GM23338 (cell line): ENCODE measurements at regions not wholly inside any gene's neighbourhood (a gene's known extent, or its start where the extent isn't known, plus 50 kb on each side); places are given as distances from the start of the nearest gene placed in this dataset.

Experiments used
- ATAC-seq: fragments of 200-7000 bp; cut with Tn5 transposase; 3 replicates; pipeline ENCODE4 v1.9.1; 2020
- DNase-seq: peaks from one replicate; pipeline ENCODE4 v3.0.0-alpha.2; 2015; ENCODE audit warnings: low spot score
- H2AFZ ChIP-seq: fragments of 200-600 bp; sonication (generic); 2 replicates; pipeline ENCODE4 v1.8.0; 2016; ENCODE audit warnings: antibody characterized with exemption, mild to moderate bottlenecking, moderate library complexity
- H3F3A ChIP-seq: fragments of 200-600 bp; sonication (generic); replicated peaks from 2 replicates; pipeline ENCODE4 v1.8.0; 2017; ENCODE audit warnings: antibody characterized with exemption, mixed run types, low read depth
- H3K27ac ChIP-seq: fragments of 200-600 bp; sonication (generic); 2 replicates; pipeline ENCODE4 v1.6.1; 2016; ENCODE audit warnings: low read depth
- H3K27me3 ChIP-seq: fragments of 200-600 bp; sonication (generic); 2 replicates; pipeline ENCODE4 v1.8.0; 2016; ENCODE audit warnings: mild to moderate bottlenecking, mixed run types, moderate library complexity; ENCODE audit not compliant: insufficient read depth
- H3K36me3 ChIP-seq: fragments of 200-600 bp; sonication (generic); 2 replicates; pipeline ENCODE4 v1.8.0; 2016; ENCODE audit warnings: mild to moderate bottlenecking; ENCODE audit not compliant: insufficient read depth
- H3K4me1 ChIP-seq: fragments of 200-600 bp; sonication (generic); 2 replicates; pipeline ENCODE4 v1.8.0; 2016; ENCODE audit warnings: mild to moderate bottlenecking, moderate library complexity; ENCODE audit not compliant: insufficient read depth
- H3K4me2 ChIP-seq: fragments of 200-600 bp; sonication (generic); 2 replicates; pipeline ENCODE4 v1.7.1; 2017; ENCODE audit warnings: mixed run types
- H3K4me3 ChIP-seq: fragments of 200-600 bp; sonication (generic); 2 replicates; pipeline ENCODE4 v1.6.1; 2016; ENCODE audit warnings: mixed run types
- H3K79me2 ChIP-seq: fragments of 200-600 bp; sonication (generic); replicated peaks from 2 replicates; pipeline ENCODE4 v1.8.0; 2017; ENCODE audit warnings: mild to moderate bottlenecking; ENCODE audit not compliant: insufficient read depth
- H3K9me2 ChIP-seq: fragments of 200-600 bp; sonication (generic); 2 replicates; pipeline ENCODE4 v1.8.0; 2017; ENCODE audit not compliant: insufficient read depth
- H4K20me1 ChIP-seq: fragments of 200-600 bp; sonication (generic); replicated peaks from 2 replicates; pipeline ENCODE4 v1.8.0; 2017; ENCODE audit warnings: mild to moderate bottlenecking; ENCODE audit not compliant: insufficient read depth
- H3K27ac Mint-ChIP-seq: 2 replicates; pipeline ENCODE4 v1.8.0; 2020; ENCODE audit warnings: inconsistent platforms, mild to moderate bottlenecking, moderate library complexity, mixed read lengths
- H3K27me3 Mint-ChIP-seq: 3 replicates; pipeline ENCODE4 v1.8.0; 2022; ENCODE audit warnings: low read depth, mild to moderate bottlenecking, moderate library complexity, mixed read lengths, inconsistent platforms; ENCODE audit not compliant: insufficient read depth, poor library complexity
- H3K36me3 Mint-ChIP-seq: 3 replicates; pipeline ENCODE4 v1.8.0; 2021; ENCODE audit warnings: low read depth, mild to moderate bottlenecking, inconsistent platforms, moderate library complexity, mixed read lengths
- H3K4me1 Mint-ChIP-seq: 3 replicates; pipeline ENCODE4 v1.8.0; 2020; ENCODE audit warnings: mild to moderate bottlenecking, inconsistent platforms, mixed read lengths
- H3K4me3 Mint-ChIP-seq: 3 replicates; pipeline ENCODE4 v1.8.0; 2021; ENCODE audit warnings: moderate library complexity, mild to moderate bottlenecking, inconsistent platforms, mixed read lengths
- H3K9me3 Mint-ChIP-seq: 3 replicates; pipeline ENCODE4 v1.8.0; 2020; ENCODE audit warnings: moderate library complexity, mild to moderate bottlenecking, inconsistent platforms, mixed read lengths
- CREB1 ChIP-seq: fragments of 250-450 bp; sonication (Bioruptor Pico); IDR thresholded peaks from 2 replicates; pipeline ENCODE4 v1.5.0; 2020; ENCODE audit warnings: low read depth, mild to moderate bottlenecking, moderate library complexity
- CTCF ChIP-seq, 2 experiments: fragments of 200-600 bp in 1 of 2; sonication (generic) in 1 of 2; conservative IDR thresholded peaks; 2 replicates each; pipeline versions ENCODE4 v1.5.1 to v1.6.1; 2016 to 2017; ENCODE audit warnings: antibody characterized with exemption in 2 of 2, low read depth in 2 of 2, mild to moderate bottlenecking in 2 of 2, moderate library complexity in 1 of 2
- ETS1 ChIP-seq: IDR thresholded peaks from 2 replicates; pipeline ENCODE4 v1.6.1; 2016; ENCODE audit warnings: antibody characterized with exemption
- EZH2 ChIP-seq: fragments of 200-600 bp; sonication (generic); IDR thresholded peaks from one replicate; pipeline ENCODE4 v1.8.0; 2017; ENCODE audit warnings: antibody characterized with exemption, mild to moderate bottlenecking, low read depth; ENCODE audit not compliant: unreplicated experiment
- EZH2phosphoT487 ChIP-seq: fragments of 200-600 bp; sonication (generic); IDR thresholded peaks from one replicate; pipeline ENCODE4 v1.8.1; 2018; ENCODE audit warnings: antibody characterized with exemption; ENCODE audit not compliant: unreplicated experiment
- POLR2AphosphoS5 ChIP-seq: IDR thresholded peaks from 2 replicates; pipeline ENCODE4 v1.6.1; 2016; ENCODE audit warnings: antibody characterized with exemption, low read depth
- STAT1 ChIP-seq: IDR thresholded peaks from one replicate; pipeline ENCODE4 v1.6.1; 2016; ENCODE audit warnings: antibody characterized with exemption; ENCODE audit not compliant: unreplicated experiment
- ZNF114 ChIP-seq: fragments of 250-450 bp; sonication (Bioruptor Pico); IDR thresholded peaks from 2 replicates; pipeline ENCODE4 v1.5.0; 2020; ENCODE audit warnings: mild to moderate bottlenecking, moderate library complexity
- ZNF331 ChIP-seq: fragments of 250-450 bp; sonication (Bioruptor Pico); IDR thresholded peaks from 2 replicates; pipeline ENCODE4 v1.5.0; 2020; ENCODE audit warnings: low read depth, mild to moderate bottlenecking, moderate library complexity
- ZNF462 ChIP-seq: fragments of 250-450 bp; sonication (Bioruptor Pico); IDR thresholded peaks from 2 replicates; pipeline ENCODE4 v1.5.0; 2020; ENCODE audit warnings: mild to moderate bottlenecking, moderate library complexity

GRCh38 chr16:64180136-64180900 lies 941.5 kb downstream of the CDH11 start:
- Histone ChIP-seq H2AFZ (no peak overlapping the region), H3K79me2 (no peaks in the 10 kb centered on the region), H4K20me1 (no peaks in the 10 kb centered on the region), H3K36me3 (no peaks in the 10 kb centered on the region; the same call in 1 of the 2 replicates), H3K4me2 (no peak overlapping the region), H3K27ac (no peak overlapping the region), H3K4me1 (no peaks in the 10 kb centered on the region), H3F3A (no peaks in the 10 kb centered on the region), H3K27me3 (no peaks in the 10 kb centered on the region), H3K4me3 (no peak overlapping the region), H3K9me2 (peaks cover 3% of the 10 kb centered on the region)
- Mint-ChIP-seq H3K4me3 (no peak overlapping the region), H3K27me3 (peaks cover 2% of the 10 kb centered on the region), H3K36me3 (peaks cover 25% of the 10 kb centered on the region), H3K4me1 (peaks cover 5% of the 10 kb centered on the region; the same call in 1 of the 3 replicates), H3K9me3 (peaks cover 31% of the 10 kb centered on the region), H3K27ac (no peak overlapping the region)
- DNase-seq (no peak), ATAC-seq (no peak)
- TF ChIP-seq ETS1 (no peak), EZH2 (no peak), ZNF331 (no peak), POLR2AphosphoS5 (no peak)

DNA sequence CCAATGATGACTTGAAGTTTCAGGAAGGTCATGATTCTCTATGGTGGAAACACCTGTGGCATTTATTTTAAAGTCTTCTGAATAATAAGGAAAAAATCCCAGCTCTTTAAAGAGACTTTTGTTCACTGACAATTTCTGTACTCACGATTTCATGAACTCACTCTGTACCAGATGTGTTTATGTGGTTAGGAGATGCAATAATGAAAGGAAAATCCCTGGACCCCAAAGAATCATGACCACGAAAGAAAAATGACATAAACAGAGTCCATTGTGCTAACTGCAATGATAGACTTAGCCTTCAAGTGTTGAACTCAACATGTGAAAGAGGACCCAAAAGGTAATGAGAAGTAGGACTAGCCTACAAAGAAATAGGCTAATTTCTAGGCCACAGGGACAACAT lies 947.5 kb downstream of the CDH11 start:
- Histone ChIP-seq H3K27ac (no peak overlapping the region), H3K4me3 (no peak overlapping the region), H3K79me2 (no peaks in the 10 kb centered on the region), H3K4me1 (no peaks in the 10 kb centered on the region), H3K4me2 (no peak overlapping the region), H3K27me3 (no peaks in the 10 kb centered on the region), H4K20me1 (no peaks in the 10 kb centered on the region), H3K9me2 (no peaks in the 10 kb centered on the region; the same call in 1 of the 2 replicates), H2AFZ (no peak overlapping the region), H3F3A (no peaks in the 10 kb centered on the region), H3K36me3 (no peaks in the 10 kb centered on the region; the same call in 1 of the 2 replicates)
- Mint-ChIP-seq H3K4me3 (no peak overlapping the region), H3K36me3 (peaks cover 21% of the 10 kb centered on the region), H3K27me3 (peaks cover 3% of the 10 kb centered on the region), H3K4me1 (no peaks in the 10 kb centered on the region; the same call in 2 of the 3 replicates), H3K9me3 (peaks cover 27% of the 10 kb centered on the region), H3K27ac (no peak overlapping the region)
- no peak for ATAC-seq
- no peak for DNase-seq
- no peak for TF ChIP-seq ETS1
- no peak for TF ChIP-seq CREB1 (CRISPR knock-in tag)
- TF ChIP-seq CTCF (conservative IDR thresholded peaks at IDR 0.05; ENCODE audit: low read depth in 2 of 2), result no peak
- TF ChIP-seq ZNF331, result no peak
- no peak for TF ChIP-seq STAT1
- TF ChIP-seq ZNF462 (CRISPR knock-in tag), result no peak
- TF ChIP-seq ZNF114 (CRISPR knock-in tag), result no peak
- no peak for TF ChIP-seq EZH2phosphoT487
